OCI-LY1 (cell line): ENCODE measurements at regions not wholly inside any gene's neighbourhood (a gene's known extent, or its start where the extent isn't known, plus 50 kb on each side); places are given as distances from the start of the nearest gene placed in this dataset.

Experiments
- CTCF ChIP-seq: fragments of 200-600 bp; sonication (generic), shearing (Covaris generic); IDR thresholded peaks from 2 replicates; pipeline ENCODE4 v1.5.1; 2017; ENCODE audit warnings: mild to moderate bottlenecking, antibody characterized with exemption, low read length, moderate library complexity, mixed read lengths
- EZH2 ChIP-seq: fragments of 200-600 bp; sonication (generic), shearing (Covaris generic); IDR thresholded peaks from 2 replicates; pipeline ENCODE4 v1.8.0; 2017; ENCODE audit warnings: borderline replicate concordance, mixed run types, mild to moderate bottlenecking, antibody characterized with exemption, low read length, moderate library complexity, mixed read lengths

- no peak for TF ChIP-seq CTCF
- TF ChIP-seq EZH2: no peak
These were observed 210.3 kb upstream of the EPHA5 start for GRCh38 chr4:65880594-65880993.
